Right atrium auricular region (tissue), 2 donors: ENCODE measurements at regions not wholly inside any gene's neighbourhood (a gene's known extent, or its start where the extent isn't known, plus 50 kb on each side); places are given as distances from the start of the nearest gene placed in this dataset.
"Not testable (repeated sequence)": the region's sequence is repeated elsewhere in the genome, so short reads cannot be mapped to it uniquely, and the experiment has no call there.

ENCODE experiments used
- DNase-seq: peaks from one replicate; pipeline ENCODE4 v3.0.0-alpha.2; 2019; ENCODE audit warnings: low spot score
- H3K27ac ChIP-seq, 2 donors: fragments of 200-600 bp; sonication (generic); 1 replicate in 1 of 2; 2 replicates in 1 of 2; pipeline ENCODE4 v1.5.1; 2016 to 2019
- H3K27me3 ChIP-seq, 2 donors: fragments of 200-600 bp; sonication (generic); one replicate each; pipeline versions ENCODE4 v1.5.1 to v1.6.0; 2017 to 2019
- H3K36me3 ChIP-seq: fragments of 200-600 bp; sonication (generic); one replicate; pipeline ENCODE4 v1.5.1; 2016
- H3K4me1 ChIP-seq, 2 donors: fragments of 200-600 bp; sonication (generic); one replicate each; pipeline versions ENCODE4 v1.5.1 to v1.6.0; 2017 to 2019
- H3K4me3 ChIP-seq, 2 donors: fragments of 200-600 bp; sonication (generic); 1 replicate in 1 of 2; 2 replicates in 1 of 2; pipeline ENCODE4 v1.5.1; 2017 to 2019; ENCODE audit warnings: mild to moderate bottlenecking in 1 of 2, moderate library complexity in 1 of 2
- H3K9me3 ChIP-seq, 2 donors: fragments of 200-600 bp; sonication (generic); one replicate each; pipeline ENCODE4 v1.5.1; 2019
- CTCF ChIP-seq, 2 donors: fragments of 200-600 bp; sonication (generic); IDR thresholded peaks; one replicate each; pipeline ENCODE4 v1.5.1; 2019; ENCODE audit warnings: antibody characterized with exemption in 2 of 2

GRCh38 chr20:60102665-60103210, 144.5 kb downstream of the CDH26 start:
- DNase-seq, result no peak

GRCh38 chr20:60104993-60105803, 147.0 kb downstream of the CDH26 start:
- no peaks in the 10 kb centered on the region for H3K4me1 ChIP-seq
- no peak overlapping the region for H3K27ac ChIP-seq
- H3K4me3 ChIP-seq, result no peak overlapping the region
- H3K27me3 ChIP-seq, result no peaks in the 10 kb centered on the region
- H3K9me3 ChIP-seq, result no peaks in the 10 kb centered on the region
- DNase-seq, result no peak
- H3K36me3 ChIP-seq, result no peaks in the 10 kb centered on the region
- TF ChIP-seq CTCF (IDR thresholded peaks at IDR 0.05), result no peak

More at GRCh38 chr20:60102665-60103210, 144.5 kb downstream of the CDH26 start:
- Histone ChIP-seq H3K4me1 (no peaks in the 10 kb centered on the region), H3K36me3 (no peaks in the 10 kb centered on the region), H3K4me3 (no peak overlapping the region), H3K27me3 (no peaks in the 10 kb centered on the region), H3K9me3 (peaks cover 0 to 6% of the 10 kb centered on the region in 2 donors), H3K27ac (no peak overlapping the region)
- TF ChIP-seq CTCF (IDR thresholded peaks at IDR 0.05), result no peak

- not testable (repeated sequence) for H3K27me3 ChIP-seq, H3K4me1 ChIP-seq, H3K9me3 ChIP-seq, H3K4me3 ChIP-seq, H3K27ac ChIP-seq, H3K36me3 ChIP-seq, DNase-seq
Observed at GRCh38 chr20:60106186-60106585, 148.0 kb downstream of the CDH26 start.

- Histone ChIP-seq H3K4me1 (no peaks in the 10 kb centered on the region), H3K36me3 (no peaks in the 10 kb centered on the region), H3K9me3 (no peaks in the 10 kb centered on the region), H3K4me3 (no peak overlapping the region), H3K27ac (no peak overlapping the region), H3K27me3 (no peaks in the 10 kb centered on the region)
- DNase-seq, result no peak
- TF ChIP-seq CTCF (IDR thresholded peaks at IDR 0.05), result no peak
Observed at GRCh38 chr20:60107621-60108390, 149.6 kb downstream of the CDH26 start.

GRCh38 chr20:60108397-60108796, 150.2 kb downstream of the CDH26 start:
- Histone ChIP-seq H3K27ac (no peak overlapping the region), H3K4me1 (no peaks in the 10 kb centered on the region), H3K4me3 (no peak overlapping the region), H3K27me3 (no peaks in the 10 kb centered on the region), H3K36me3 (no peaks in the 10 kb centered on the region), H3K9me3 (no peaks in the 10 kb centered on the region)
- no peak for TF ChIP-seq CTCF (IDR thresholded peaks at IDR 0.05)
- no peak for DNase-seq
